Heart left ventricle (tissue), 13 donors: ENCODE measurements at regions not wholly inside any gene's neighbourhood (a gene's known extent, or its start where the extent isn't known, plus 50 kb on each side); places are given as distances from the start of the nearest gene placed in this dataset.

ENCODE experiments used
- POLR2A ChIP-seq, 2 donors: fragments of 450-650 bp; IDR thresholded peaks; one replicate each; pipeline ENCODE4 v1.6.1; 2017; ENCODE audit warnings: antibody characterized with exemption in 2 of 2, mild to moderate bottlenecking in 2 of 2, moderate library complexity in 2 of 2
- TF ChIP-seq, protein P1 (sequence below), 12 donors: fragments of 200-600 bp; sonication (generic) in 4 of 12; IDR thresholded peaks; one replicate each; pipeline versions ENCODE4 v1.5.0 to v1.8.0; 2018 to 2022; ENCODE audit warnings: antibody characterized with exemption in 12 of 12, mild to moderate bottlenecking in 5 of 12
- donor health status: ischemic (EF 13 %, LVEDD 7.1; RV severe dilation, severe dysfunction).
- donor health status: DM: no; HTN: yes; CAD: no.
- donor health status: DM: no; HTN: no; CAD: no.
- donor health status: ischemic (EF 25% LVEDD 6.9; RV normal size, moderate dysfunction).
- donor health status: ischemic (EF 25% LVEDD 5.7; RV mildly dilated, moderate dysfunction).
- donor health status: ischemic (EF 35%, LVEDD 5.7; RV mildly dilated, moderate dysfunction).
- donor health status: nonischemic (EF 11% LVEDD 7.7; RV severe dilation, severe dysfunction).
- donor health status: DM: yes; HTN: yes; CAD: no.
- donor health status: PGD.
- donor health status: ischemic (EF 29% LVEDD 5.4; RV normal size, mild dysfunction).
- donor health status: nonischemic (EF 23%, LVEDD 6.1; RV moderate dilation, normal function).

DNA sequence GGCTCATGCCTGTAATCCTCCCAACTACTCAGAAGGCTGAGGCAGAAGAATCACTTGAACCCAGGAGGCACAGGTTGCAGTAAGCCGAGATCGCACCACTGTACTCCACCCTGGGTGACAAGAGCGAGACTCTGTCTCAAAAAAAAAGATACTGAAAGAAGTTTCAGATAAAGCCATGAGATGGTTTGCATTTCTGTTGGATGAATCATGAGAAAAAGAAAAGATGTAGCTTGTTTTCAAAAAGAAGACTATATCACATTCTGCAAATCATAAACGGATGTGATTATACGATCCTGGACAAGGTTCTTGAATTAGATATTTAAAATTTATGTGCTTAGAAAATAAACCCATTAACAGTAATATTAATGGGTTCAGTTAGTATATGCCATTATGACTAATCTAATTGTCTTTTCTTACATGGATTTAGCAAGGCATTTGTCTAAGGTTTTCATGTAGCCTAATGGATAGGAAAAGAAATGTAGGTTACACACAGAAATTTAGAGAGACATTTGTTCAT, 345.9 kb downstream of the SLC7A11 start:
- TF ChIP-seq POLR2A (IDR thresholded peaks at IDR 0.05) = no peak
- TF ChIP-seq, protein P1, sequence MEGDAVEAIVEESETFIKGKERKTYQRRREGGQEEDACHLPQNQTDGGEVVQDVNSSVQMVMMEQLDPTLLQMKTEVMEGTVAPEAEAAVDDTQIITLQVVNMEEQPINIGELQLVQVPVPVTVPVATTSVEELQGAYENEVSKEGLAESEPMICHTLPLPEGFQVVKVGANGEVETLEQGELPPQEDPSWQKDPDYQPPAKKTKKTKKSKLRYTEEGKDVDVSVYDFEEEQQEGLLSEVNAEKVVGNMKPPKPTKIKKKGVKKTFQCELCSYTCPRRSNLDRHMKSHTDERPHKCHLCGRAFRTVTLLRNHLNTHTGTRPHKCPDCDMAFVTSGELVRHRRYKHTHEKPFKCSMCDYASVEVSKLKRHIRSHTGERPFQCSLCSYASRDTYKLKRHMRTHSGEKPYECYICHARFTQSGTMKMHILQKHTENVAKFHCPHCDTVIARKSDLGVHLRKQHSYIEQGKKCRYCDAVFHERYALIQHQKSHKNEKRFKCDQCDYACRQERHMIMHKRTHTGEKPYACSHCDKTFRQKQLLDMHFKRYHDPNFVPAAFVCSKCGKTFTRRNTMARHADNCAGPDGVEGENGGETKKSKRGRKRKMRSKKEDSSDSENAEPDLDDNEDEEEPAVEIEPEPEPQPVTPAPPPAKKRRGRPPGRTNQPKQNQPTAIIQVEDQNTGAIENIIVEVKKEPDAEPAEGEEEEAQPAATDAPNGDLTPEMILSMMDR (IDR thresholded peaks at IDR 0.05) = no peak
